Superior temporal gyrus (tissue), 1 donor: ENCODE measurements at regions not wholly inside any gene's neighbourhood (a gene's known extent, or its start where the extent isn't known, plus 50 kb on each side); places are given as distances from the start of the nearest gene placed in this dataset.

ENCODE experiments used
- DNase-seq: peaks from one replicate; pipeline ENCODE4 v3.0.0-alpha.2; 2016; ENCODE audit errors: extremely low spot score

GRCh38 chr18:2171840-2172625 is 399.3 kb downstream of the METTL4 start:
- no peak for DNase-seq

- DNase-seq: no peak
Observed at GRCh38 chr18:2172881-2173280, 398.4 kb downstream of the METTL4 start.

DNA sequence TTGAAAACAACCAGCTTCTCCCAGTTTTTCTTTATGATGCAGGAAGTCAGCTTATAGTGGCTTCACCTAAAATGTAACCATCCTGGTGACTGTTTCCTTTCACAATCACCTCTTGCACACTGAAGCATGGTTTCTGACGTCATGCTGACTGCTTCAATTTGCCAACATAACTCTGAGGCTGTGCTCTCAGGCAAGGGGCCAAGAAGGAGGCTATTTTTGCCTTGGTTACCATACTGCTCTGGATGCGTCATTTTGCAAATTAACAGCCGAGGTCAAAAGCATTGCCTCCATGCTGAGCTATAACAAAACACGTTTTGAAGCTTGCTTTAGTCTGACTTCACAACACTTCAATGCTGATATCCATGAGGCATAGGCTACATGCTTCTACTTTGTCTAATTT is 397.8 kb downstream of the METTL4 start:
- no peak for DNase-seq

DNA sequence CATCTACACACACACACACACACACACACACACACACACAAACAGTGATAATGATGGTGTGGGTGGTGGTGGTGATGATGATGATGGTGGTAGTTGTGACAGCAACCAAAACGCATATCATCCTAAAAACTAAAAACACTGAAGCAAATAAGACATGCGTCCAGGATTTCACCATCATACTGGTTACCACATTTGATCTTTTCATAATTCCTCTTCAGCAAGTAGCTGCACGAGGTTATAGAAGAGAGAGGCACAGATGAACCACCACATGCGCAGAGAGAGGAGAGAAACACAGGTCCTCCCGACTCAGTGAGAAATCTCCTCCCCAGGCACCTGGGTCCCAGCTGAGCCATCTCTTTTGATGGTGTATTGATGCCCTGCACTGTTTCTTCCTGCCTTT is 393.3 kb downstream of the METTL4 start:
- no peak for DNase-seq

GRCh38 chr18:2179498-2180183 is 391.7 kb downstream of the METTL4 start:
- no peak for DNase-seq

- DNase-seq: no peak
Observed at GRCh38 chr18:2180586-2180985, 390.7 kb downstream of the METTL4 start.

DNA sequence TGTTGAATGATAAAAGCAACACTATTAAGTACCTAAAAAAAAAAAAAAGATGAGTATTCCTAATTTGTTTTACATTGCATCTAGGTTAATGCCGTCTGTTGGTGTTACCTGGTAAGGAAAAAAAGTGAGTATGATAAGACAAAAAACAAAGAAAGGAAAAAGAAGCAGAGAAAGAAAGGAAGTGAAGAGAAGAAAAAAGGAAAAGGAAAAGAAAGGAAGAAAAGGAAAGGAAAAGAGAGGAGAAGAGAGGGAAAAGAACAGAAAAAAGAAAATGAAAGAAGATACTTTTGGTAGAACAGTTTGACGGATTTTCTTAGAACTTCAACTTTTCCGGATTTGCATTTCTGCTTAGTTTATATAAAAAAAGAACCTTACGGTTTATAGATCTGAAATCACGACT is 387.9 kb downstream of the METTL4 start:
- no peak for DNase-seq

GRCh38 chr18:2186967-2187366 is 384.3 kb downstream of the METTL4 start:
- DNase-seq: no peak

- DNase-seq: no peak
Observed at GRCh38 chr18:2188258-2188657, 383.0 kb downstream of the METTL4 start.

DNA sequence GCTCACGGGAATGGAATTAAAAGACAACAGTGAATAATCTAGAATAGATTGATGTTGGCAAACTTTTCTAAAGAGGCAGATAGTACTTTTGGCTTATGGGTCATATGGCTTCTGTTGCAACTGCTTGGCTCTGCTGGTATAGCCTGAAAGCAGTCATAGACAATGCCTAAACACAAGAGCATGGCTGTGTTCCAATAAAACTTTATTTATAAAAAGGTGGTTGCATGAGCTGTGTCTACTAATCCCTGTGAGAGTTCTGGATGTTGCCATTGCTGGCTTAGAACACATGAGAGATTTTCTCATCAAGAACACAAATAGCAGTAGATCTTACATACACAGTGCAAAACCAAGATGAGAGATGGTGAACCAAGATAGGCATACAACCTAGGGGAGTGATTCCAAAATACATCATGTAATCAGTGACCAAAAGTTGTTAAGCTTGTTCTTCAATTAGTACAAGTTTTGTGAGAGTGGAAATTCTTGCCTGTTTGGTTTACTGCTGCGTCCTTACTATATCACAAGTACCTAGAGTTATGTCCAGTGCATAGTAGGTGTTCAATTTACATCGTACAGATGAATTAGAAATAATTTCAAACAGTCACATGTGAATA is 380.0 kb downstream of the METTL4 start:
- DNase-seq: no peak

DNA sequence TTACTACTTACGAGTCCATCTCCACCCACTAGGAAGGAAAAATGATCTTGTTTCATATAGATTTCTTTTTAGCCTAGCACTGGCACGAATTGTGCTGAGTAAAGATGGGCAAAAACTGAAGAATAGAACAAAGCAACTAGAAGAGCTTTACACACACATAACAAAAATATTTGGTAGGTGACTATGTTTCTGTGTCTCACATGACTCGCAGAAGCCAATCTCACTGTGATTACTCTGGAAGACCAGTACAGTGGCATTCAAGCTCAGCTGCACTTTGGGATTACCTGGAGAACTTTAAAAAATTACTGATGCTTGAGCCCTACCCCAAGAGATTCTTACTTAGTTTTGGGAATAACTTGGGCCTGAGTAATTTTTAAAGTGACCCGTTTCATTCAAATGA is 378.7 kb downstream of the METTL4 start:
- DNase-seq: no peak

DNA sequence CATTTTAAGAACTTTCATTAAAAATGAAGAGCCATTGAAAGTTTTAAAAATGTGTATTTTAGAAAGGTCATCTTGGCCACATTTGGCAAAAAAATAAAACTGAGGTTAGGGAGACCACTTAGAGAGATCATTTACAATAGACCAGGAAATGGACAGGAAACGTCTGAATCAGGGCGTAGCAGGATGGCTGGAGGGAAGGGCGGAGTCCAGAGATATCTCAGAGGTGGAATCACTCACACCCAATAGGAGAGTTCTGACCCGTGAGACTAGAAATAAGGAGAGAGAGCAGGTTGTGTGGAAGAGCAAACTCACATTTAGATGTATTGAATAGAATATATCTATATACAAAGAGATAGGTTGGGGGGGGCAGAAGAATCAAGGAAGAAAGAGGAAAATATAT is 373.4 kb downstream of the METTL4 start:
- DNase-seq: no peak

DNA sequence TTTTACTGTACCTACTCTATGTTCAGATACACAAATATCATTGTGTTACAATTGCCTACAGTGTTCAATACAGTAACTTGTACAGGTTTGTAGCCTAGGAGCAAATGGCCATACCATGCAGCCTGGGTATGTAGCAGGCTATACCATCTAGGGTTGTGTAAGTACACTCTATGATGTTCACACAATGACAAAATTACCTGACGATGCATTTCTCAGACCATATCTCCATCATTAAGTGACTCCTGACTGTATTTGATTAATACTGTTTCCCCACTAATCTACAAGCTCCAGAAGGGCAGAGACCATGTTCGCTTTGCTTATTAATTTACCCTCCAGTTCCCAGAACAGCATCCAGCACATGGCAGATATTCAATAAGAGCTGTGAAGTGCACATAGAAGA is 372.2 kb downstream of the METTL4 start:
- DNase-seq: no peak

DNA sequence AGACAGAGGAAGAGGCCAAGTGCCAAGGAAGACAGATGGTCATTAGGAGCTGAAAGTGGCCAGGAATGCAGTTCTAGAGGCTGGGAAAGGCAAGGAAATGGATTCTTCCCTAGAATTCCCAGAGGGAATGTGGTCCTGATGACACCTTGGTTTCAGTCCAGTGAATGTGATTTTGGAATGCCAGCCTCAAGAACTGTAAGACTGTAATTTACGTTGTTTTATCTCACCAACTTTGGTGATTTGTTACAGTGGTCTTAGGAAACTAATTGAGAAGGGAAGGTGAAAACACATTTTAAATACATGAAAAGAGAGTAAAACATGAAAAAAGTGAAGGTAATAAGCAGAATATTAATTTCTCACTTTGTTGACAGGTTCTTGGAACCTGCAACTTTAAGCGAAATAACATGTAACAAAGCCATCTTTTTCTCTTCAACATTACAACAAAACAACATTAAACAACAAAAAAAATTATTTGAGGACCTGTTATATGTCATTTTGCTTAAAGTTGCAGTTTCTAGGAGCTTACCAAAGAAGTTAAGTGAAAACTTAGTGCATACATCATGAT is 370.2 kb downstream of the METTL4 start:
- no peak for DNase-seq

GRCh38 chr18:2204736-2205135 is 366.6 kb downstream of the METTL4 start:
- no peak for DNase-seq

DNA sequence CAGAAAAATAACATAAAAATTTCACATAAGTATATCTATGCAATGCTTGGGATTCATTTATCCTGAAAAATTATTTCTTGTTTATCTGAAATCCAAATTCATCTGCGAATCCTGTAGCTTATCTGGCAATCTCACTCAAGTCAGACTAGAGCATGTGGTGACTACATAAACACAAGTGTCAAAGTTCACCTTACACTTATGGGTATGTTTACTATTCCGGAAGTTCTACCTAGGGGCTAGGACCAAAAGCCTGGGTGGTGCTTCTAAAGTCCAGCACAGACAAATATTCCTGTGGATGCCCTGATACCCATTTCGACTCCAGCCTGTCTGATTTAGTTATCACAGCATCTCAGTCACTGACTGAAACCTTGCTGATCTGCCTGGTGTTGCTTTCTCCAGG is 364.0 kb downstream of the METTL4 start:
- DNase-seq: no peak

DNA sequence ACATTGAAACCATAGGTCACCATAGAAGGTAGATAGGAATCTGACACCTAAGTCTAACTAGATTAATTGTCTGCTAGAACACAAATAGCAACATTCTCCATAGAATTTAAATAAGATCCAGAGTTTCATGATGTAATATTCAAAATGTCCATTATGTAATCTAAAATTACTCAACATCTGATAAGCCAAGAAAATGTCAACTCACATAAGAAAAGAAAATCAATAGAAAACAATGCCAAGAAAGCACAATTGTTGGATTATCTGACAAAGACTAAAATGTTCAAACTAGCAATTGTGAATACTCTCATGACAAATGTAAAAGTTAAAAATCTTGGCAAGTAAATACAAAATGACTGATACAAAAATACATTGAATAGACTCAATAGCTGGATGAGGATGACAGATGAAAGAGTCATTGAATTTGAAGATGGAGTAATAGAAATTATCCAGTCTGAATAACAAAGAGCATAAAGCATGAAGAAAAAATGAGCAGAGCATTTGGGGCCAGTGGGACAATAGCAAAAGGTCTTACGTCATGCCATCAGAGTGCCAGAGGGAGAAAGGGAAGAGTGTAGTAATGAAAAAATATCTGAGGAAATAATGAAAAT is 358.6 kb downstream of the METTL4 start:
- no peak for DNase-seq

GRCh38 chr18:2213905-2214304 is 357.4 kb downstream of the METTL4 start:
- no peak for DNase-seq

DNA sequence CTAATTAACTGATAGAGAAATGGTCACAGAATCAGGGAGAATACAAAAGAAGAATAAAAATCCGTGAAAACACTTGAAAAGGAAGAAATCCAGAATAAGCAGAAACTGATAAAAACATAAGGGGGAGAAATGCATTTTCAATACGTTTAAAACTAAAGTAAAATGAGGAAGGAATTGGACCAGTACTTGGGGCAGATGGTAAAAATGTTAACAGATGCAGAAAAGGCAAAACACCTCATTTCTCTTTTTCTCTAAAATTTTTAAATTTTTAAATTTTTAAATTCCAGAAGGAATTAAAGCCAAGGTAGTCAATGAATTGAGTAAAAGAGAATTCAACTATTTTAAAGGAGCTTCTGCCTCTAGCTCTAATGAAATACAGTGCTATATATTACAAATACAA is 353.9 kb downstream of the METTL4 start:
- no peak for DNase-seq

- no peak for DNase-seq
Observed at GRCh38 chr18:2218101-2218500, 353.2 kb downstream of the METTL4 start.

GRCh38 chr18:2219706-2220105 is 351.6 kb downstream of the METTL4 start:
- no peak for DNase-seq
